Skeletal muscle tissue (tissue), 3 donors: ENCODE measurements at regions not wholly inside any gene's neighbourhood (a gene's known extent, or its start where the extent isn't known, plus 50 kb on each side); places are given as distances from the start of the nearest gene placed in this dataset.
"Not testable (repeated sequence)": the region's sequence is repeated elsewhere in the genome, so short reads cannot be mapped to it uniquely, and the experiment has no call there.

Experiments used
- H3K27ac ChIP-seq: one replicate; pipeline ENCODE4 v1.7.0; 2013; ENCODE audit warnings: mild to moderate bottlenecking, low read depth, low read length, inconsistent platforms
- H3K27me3 ChIP-seq, 3 donors: one replicate each; pipeline ENCODE4 v1.7.0; 2013; ENCODE audit warnings: low read length in 3 of 3; ENCODE audit not compliant: control insufficient read depth in 3 of 3, insufficient read depth in 3 of 3
- H3K36me3 ChIP-seq, 3 donors: one replicate each; pipeline ENCODE4 v1.7.0; 2013; ENCODE audit warnings: low read length in 3 of 3; ENCODE audit not compliant: control insufficient read depth in 3 of 3, insufficient read depth in 3 of 3
- H3K4me1 ChIP-seq, 3 donors: one replicate each; pipeline ENCODE4 v1.7.0; 2013; ENCODE audit warnings: low read length in 3 of 3, mild to moderate bottlenecking in 3 of 3; ENCODE audit not compliant: control insufficient read depth in 3 of 3, insufficient read depth in 3 of 3
- H3K4me3 ChIP-seq, 3 donors: one replicate each; pipeline ENCODE4 v1.7.0; 2013; ENCODE audit warnings: low read length in 3 of 3
- H3K9ac ChIP-seq, 3 donors: one replicate each; pipeline ENCODE4 v1.7.0; 2013; ENCODE audit warnings: low read length in 3 of 3, mild to moderate bottlenecking in 3 of 3, moderate library complexity in 2 of 3, low read depth in 1 of 3
- H3K9me3 ChIP-seq, 3 donors: one replicate each; pipeline ENCODE4 v1.7.0; 2013; ENCODE audit warnings: low read length in 3 of 3; ENCODE audit not compliant: control insufficient read depth in 3 of 3
- donor health status: Osteomylitis.

GRCh38 chr1:144516172-144516571, 54.7 kb upstream of the NBPF15 start:
- H3K27ac ChIP-seq, H3K4me1 ChIP-seq, H3K4me3 ChIP-seq, H3K27me3 ChIP-seq, H3K36me3 ChIP-seq, H3K9me3 ChIP-seq, H3K9ac ChIP-seq: not testable (repeated sequence)

DNA sequence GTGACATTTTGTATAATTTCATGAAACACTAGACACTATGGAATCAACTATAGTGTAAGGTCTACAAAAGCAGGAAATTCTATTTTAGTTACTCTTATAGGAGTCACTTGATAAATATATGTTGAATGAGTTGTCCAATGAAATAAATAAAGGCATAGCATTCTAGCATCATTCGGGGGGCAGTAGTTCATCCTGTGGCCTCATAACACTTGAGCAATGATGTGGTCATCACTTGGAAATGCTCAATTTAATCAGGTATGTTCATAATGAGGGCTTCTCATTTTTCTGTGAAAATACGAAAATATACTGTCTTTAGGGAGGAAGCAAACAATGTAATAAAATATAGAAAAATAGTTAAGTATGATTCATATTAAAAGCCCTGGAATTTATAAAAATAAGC, 55.4 kb upstream of the NBPF15 start:
- H3K4me1 ChIP-seq, H3K27ac ChIP-seq, H3K9ac ChIP-seq, H3K4me3 ChIP-seq, H3K27me3 ChIP-seq, H3K36me3 ChIP-seq, H3K9me3 ChIP-seq: not testable (repeated sequence)

GRCh38 chr1:144518439-144518838, 57.0 kb upstream of the NBPF15 start:
- H3K27ac ChIP-seq, H3K9me3 ChIP-seq, H3K36me3 ChIP-seq, H3K4me3 ChIP-seq, H3K9ac ChIP-seq, H3K4me1 ChIP-seq, H3K27me3 ChIP-seq: not testable (repeated sequence)

- H3K9ac ChIP-seq, result peak overlapping the region in 1 of 3 donors; percentile 8
- H3K4me3 ChIP-seq, H3K36me3 ChIP-seq, H3K9me3 ChIP-seq, H3K27me3 ChIP-seq, H3K27ac ChIP-seq, H3K4me1 ChIP-seq: not testable (repeated sequence)
Measured at GRCh38 chr1:144519528-144520189, 58.2 kb upstream of the NBPF15 start.

DNA sequence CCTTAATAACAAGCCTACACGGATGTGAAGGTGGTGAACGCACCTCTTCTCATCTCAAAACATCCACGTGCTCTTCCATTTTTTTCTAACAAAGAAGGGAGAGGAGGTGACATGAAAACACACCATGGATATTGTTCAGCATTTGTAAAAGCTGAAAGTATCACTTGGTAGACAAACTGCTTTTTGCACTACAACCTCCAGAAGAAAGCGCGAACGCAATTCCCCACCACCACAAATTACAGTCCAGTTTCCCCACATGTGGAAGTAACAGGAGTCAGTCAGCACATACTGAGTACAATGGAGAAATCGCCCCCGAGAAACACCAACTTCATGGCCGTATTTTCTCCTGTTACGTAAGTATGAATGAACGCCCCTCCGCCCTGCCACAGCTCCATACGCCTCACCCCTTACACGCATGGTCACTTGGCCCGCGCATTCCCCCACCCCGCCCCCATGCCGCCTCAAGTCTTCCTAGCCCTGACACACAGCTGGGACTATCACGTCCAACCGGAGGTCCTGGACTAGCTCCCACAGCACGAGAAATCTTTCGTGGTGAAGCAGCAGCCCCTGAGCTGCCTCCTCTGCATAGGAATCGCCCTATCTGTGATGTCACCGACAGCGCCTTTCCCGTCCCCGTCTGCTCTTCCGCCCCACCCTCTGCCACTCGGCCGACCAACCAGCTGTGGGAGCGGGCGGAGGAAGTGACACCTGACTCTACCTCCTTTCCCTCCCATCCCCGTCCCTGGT, 62.4 kb upstream of the NBPF15 start:
- H3K27me3 ChIP-seq, H3K9me3 ChIP-seq, H3K27ac ChIP-seq, H3K36me3 ChIP-seq, H3K4me1 ChIP-seq, H3K9ac ChIP-seq, H3K4me3 ChIP-seq: not testable (repeated sequence)

GRCh38 chr1:144532156-144532607, 60.5 kb upstream of the PPIAL4F start:
- H3K36me3 ChIP-seq, H3K9ac ChIP-seq, H3K9me3 ChIP-seq, H3K27me3 ChIP-seq, H3K4me1 ChIP-seq, H3K4me3 ChIP-seq, H3K27ac ChIP-seq: not testable (repeated sequence)

DNA sequence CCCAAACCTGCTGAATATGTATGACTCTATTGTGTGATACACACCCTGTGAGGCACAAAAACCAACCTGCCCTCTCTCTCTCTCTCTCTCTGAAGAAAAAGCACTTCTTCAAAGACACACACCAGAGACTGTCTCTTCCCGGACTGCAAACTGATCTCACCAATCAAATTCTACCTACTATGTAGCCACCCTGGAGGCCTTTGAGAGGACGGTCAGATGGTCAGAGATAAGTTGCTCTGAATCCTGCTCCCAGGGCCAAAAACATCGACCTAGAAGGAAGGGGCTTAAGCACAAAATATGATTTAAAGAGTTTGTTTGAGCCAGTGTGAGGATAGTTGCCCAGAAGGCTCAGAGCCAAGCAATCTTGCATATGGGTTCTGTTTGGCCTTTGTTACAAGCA, 59.2 kb upstream of the PPIAL4F start:
- H3K4me3 ChIP-seq, H3K27me3 ChIP-seq, H3K36me3 ChIP-seq, H3K4me1 ChIP-seq, H3K9me3 ChIP-seq, H3K9ac ChIP-seq, H3K27ac ChIP-seq: not testable (repeated sequence)

- H3K36me3 ChIP-seq, H3K4me1 ChIP-seq, H3K9ac ChIP-seq, H3K27me3 ChIP-seq, H3K9me3 ChIP-seq, H3K27ac ChIP-seq, H3K4me3 ChIP-seq: not testable (repeated sequence)
Measured at GRCh38 chr1:144534286-144534685, 58.4 kb upstream of the PPIAL4F start.

DNA sequence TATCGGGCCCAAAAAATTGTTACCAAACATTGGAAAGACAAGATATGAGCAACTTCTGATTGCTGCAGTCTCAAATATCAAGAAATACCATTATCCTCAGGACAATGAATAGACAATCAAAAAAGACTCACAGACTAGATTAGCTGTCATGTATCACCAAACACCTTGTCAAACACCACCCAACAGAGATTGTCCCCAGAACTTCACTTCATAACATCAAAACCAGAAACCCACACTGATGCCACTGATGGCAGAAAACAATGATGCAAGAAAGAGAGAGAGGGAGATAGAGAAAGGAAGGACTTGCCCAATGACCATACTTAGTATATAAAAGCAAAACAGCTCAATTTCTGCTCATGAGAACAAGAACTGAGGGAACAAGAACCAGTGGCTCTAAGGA, 56.0 kb upstream of the PPIAL4F start:
- H3K27ac ChIP-seq, H3K4me3 ChIP-seq, H3K9me3 ChIP-seq, H3K27me3 ChIP-seq, H3K4me1 ChIP-seq, H3K9ac ChIP-seq, H3K36me3 ChIP-seq: not testable (repeated sequence)

GRCh38 chr1:144537234-144537633, 55.5 kb upstream of the PPIAL4F start:
- H3K9ac ChIP-seq, H3K36me3 ChIP-seq, H3K9me3 ChIP-seq, H3K4me1 ChIP-seq, H3K27me3 ChIP-seq, H3K4me3 ChIP-seq, H3K27ac ChIP-seq: not testable (repeated sequence)
